Skeletal muscle satellite cell (primary cell): ENCODE measurements at regions not wholly inside any gene's neighbourhood (a gene's known extent, or its start where the extent isn't known, plus 50 kb on each side); places are given as distances from the start of the nearest gene placed in this dataset.

ENCODE experiments used
- H3K27me3 ChIP-seq: 2 replicates; pipeline ENCODE4 v1.7.0; 2013; ENCODE audit warnings: low read length; ENCODE audit not compliant: control insufficient read depth, insufficient read depth
- H3K36me3 ChIP-seq: 2 replicates; pipeline ENCODE4 v1.7.0; 2013; ENCODE audit warnings: mild to moderate bottlenecking, control low read depth, low read length; ENCODE audit not compliant: insufficient read depth
- H3K4me1 ChIP-seq: 2 replicates; pipeline ENCODE4 v1.7.0; 2013; ENCODE audit warnings: low read length; ENCODE audit not compliant: control insufficient read depth, insufficient read depth
- H3K4me2 ChIP-seq: 2 replicates; pipeline ENCODE4 v1.7.0; 2013; ENCODE audit warnings: mild to moderate bottlenecking, low read length
- H3K4me3 ChIP-seq: 2 replicates; pipeline ENCODE4 v1.7.0; 2013; ENCODE audit warnings: low read length
- H3K9ac ChIP-seq: 2 replicates; pipeline ENCODE4 v1.7.0; 2013; ENCODE audit warnings: mild to moderate bottlenecking, low read depth, low read length, moderate library complexity
- H3K9me3 ChIP-seq: replicated peaks from 2 replicates; pipeline ENCODE4 v1.7.0; 2013; ENCODE audit warnings: mild to moderate bottlenecking, control low read depth, low read length

- Histone ChIP-seq H3K9ac (no peak overlapping the region), H3K4me2 (no peak overlapping the region), H3K27me3 (no peaks in the 10 kb centered on the region), H3K36me3 (no peaks in the 10 kb centered on the region), H3K4me3 (no peak overlapping the region), H3K4me1 (peaks cover 15% of the 10 kb centered on the region), H3K9me3 (no peaks in the 10 kb centered on the region)
Observed at GRCh38 chr7:22655781-22656180, 71.2 kb upstream of the IL6 start.

- Histone ChIP-seq H3K4me2 (no peak overlapping the region), H3K4me3 (no peak overlapping the region), H3K27me3 (no peaks in the 10 kb centered on the region), H3K9me3 (no peaks in the 10 kb centered on the region), H3K4me1 (peaks cover 15% of the 10 kb centered on the region), H3K9ac (no peak overlapping the region), H3K36me3 (no peaks in the 10 kb centered on the region)
Observed at GRCh38 chr7:22654831-22655230, 72.2 kb upstream of the IL6 start.

- Histone ChIP-seq H3K36me3 (no peaks in the 10 kb centered on the region), H3K27me3 (no peaks in the 10 kb centered on the region), H3K4me3 (no peak overlapping the region), H3K9ac (no peak overlapping the region), H3K4me1 (peaks cover 15% of the 10 kb centered on the region), H3K4me2 (no peak overlapping the region), H3K9me3 (no peaks in the 10 kb centered on the region)
Observed at GRCh38 chr7:22653951-22654350, 73.0 kb upstream of the IL6 start.

GRCh38 chr7:22651534-22652243 is 75.3 kb upstream of the IL6 start:
- Histone ChIP-seq H3K4me3 (no peak overlapping the region), H3K9me3 (no peaks in the 10 kb centered on the region), H3K36me3 (no peaks in the 10 kb centered on the region), H3K27me3 (no peaks in the 10 kb centered on the region), H3K4me1 (peaks cover 15% of the 10 kb centered on the region), H3K9ac (no peak overlapping the region), H3K4me2 (no peak overlapping the region)

- Histone ChIP-seq H3K27me3 (no peaks in the 10 kb centered on the region), H3K4me1 (peaks cover 15% of the 10 kb centered on the region), H3K4me3 (no peak overlapping the region), H3K4me2 (no peak overlapping the region), H3K9me3 (peaks cover 6% of the 10 kb centered on the region), H3K36me3 (no peaks in the 10 kb centered on the region), H3K9ac (no peak overlapping the region)
Observed at GRCh38 chr7:22651036-22651435, 76.0 kb upstream of the IL6 start.

- no peak overlapping the region for H3K4me3 ChIP-seq
- peaks cover 9% of the 10 kb centered on the region for H3K9me3 ChIP-seq
- H3K4me1 ChIP-seq: peaks cover 15% of the 10 kb centered on the region
- no peak overlapping the region for H3K4me2 ChIP-seq
- no peaks in the 10 kb centered on the region for H3K36me3 ChIP-seq
- no peak overlapping the region for H3K9ac ChIP-seq
- no peaks in the 10 kb centered on the region for H3K27me3 ChIP-seq
Observed at GRCh38 chr7:22649686-22650085, 77.3 kb upstream of the IL6 start.

- H3K9ac ChIP-seq: no peak overlapping the region
- peaks cover 15% of the 10 kb centered on the region for H3K4me1 ChIP-seq
- no peak overlapping the region for H3K4me2 ChIP-seq
- no peaks in the 10 kb centered on the region for H3K27me3 ChIP-seq
- no peak overlapping the region for H3K4me3 ChIP-seq
- peaks cover 14% of the 10 kb centered on the region for H3K9me3 ChIP-seq
- no peaks in the 10 kb centered on the region for H3K36me3 ChIP-seq
Observed at GRCh38 chr7:22647451-22648257, 79.3 kb upstream of the IL6 start.

- no peak overlapping the region for H3K9ac ChIP-seq
- H3K9me3 ChIP-seq: peaks cover 14% of the 10 kb centered on the region
- no peak overlapping the region for H3K4me3 ChIP-seq
- no peaks in the 10 kb centered on the region for H3K36me3 ChIP-seq
- H3K4me1 ChIP-seq: no peaks in the 10 kb centered on the region
- H3K27me3 ChIP-seq: no peaks in the 10 kb centered on the region
- H3K4me2 ChIP-seq: no peak overlapping the region
Observed at GRCh38 chr7:22645418-22646181, 81.4 kb upstream of the IL6 start.

- H3K9me3 ChIP-seq: peaks cover 14% of the 10 kb centered on the region
- H3K9ac ChIP-seq: no peak overlapping the region
- no peak overlapping the region for H3K4me2 ChIP-seq
- H3K4me1 ChIP-seq: no peaks in the 10 kb centered on the region
- no peak overlapping the region for H3K4me3 ChIP-seq
- no peaks in the 10 kb centered on the region for H3K36me3 ChIP-seq
- no peaks in the 10 kb centered on the region for H3K27me3 ChIP-seq
Observed at GRCh38 chr7:22642454-22642853, 84.5 kb upstream of the IL6 start.

- H3K36me3 ChIP-seq: no peaks in the 10 kb centered on the region
- no peak overlapping the region for H3K4me3 ChIP-seq
- H3K4me1 ChIP-seq: no peaks in the 10 kb centered on the region
- no peaks in the 10 kb centered on the region for H3K27me3 ChIP-seq
- H3K9me3 ChIP-seq: peaks cover 5% of the 10 kb centered on the region
- H3K4me2 ChIP-seq: no peak overlapping the region
- no peak overlapping the region for H3K9ac ChIP-seq
Observed at GRCh38 chr7:22640269-22640668, 86.7 kb upstream of the IL6 start.

GRCh38 chr7:22639396-22639795 is 87.6 kb upstream of the IL6 start:
- H3K27me3 ChIP-seq: no peaks in the 10 kb centered on the region
- no peak overlapping the region for H3K9ac ChIP-seq
- H3K36me3 ChIP-seq: no peaks in the 10 kb centered on the region
- H3K4me1 ChIP-seq: no peaks in the 10 kb centered on the region
- H3K9me3 ChIP-seq: peaks cover 5% of the 10 kb centered on the region
- H3K4me3 ChIP-seq: no peak overlapping the region
- no peak overlapping the region for H3K4me2 ChIP-seq
